A549 (cell line): ENCODE measurements at regions not wholly inside any gene's neighbourhood (a gene's known extent, or its start where the extent isn't known, plus 50 kb on each side); places are given as distances from the start of the nearest gene placed in this dataset.

Source experiments
- CTCF ChIP-seq: fragments of >200 bp; sonication (Bioruptor Twin); formaldehyde crosslinking; IDR thresholded peaks from 3 replicates; pipeline ENCODE4 v1.5.1; 2016
- EHMT2 ChIP-seq: fragments of 200-600 bp; sonication (generic); IDR thresholded peaks from 2 replicates; pipeline ENCODE4 v1.6.1; 2016; ENCODE audit warnings: antibody characterized with exemption, low read depth, mild to moderate bottlenecking, moderate library complexity
- EP300 ChIP-seq, 2 experiments: fragments of >200 bp; sonication (Bioruptor Twin); formaldehyde crosslinking; IDR thresholded peaks; 2 replicates in 1 of 2; 3 replicates in 1 of 2; pipeline ENCODE4 v1.6.1; 2016 to 2017
- MAZ ChIP-seq: fragments of 150-350 bp; IDR thresholded peaks from 2 replicates; pipeline ENCODE4 v1.6.1; 2014; ENCODE audit warnings: antibody characterized with exemption, low read depth, low read length, borderline replicate concordance
- MYC ChIP-seq: IDR thresholded peaks from 2 replicates; pipeline ENCODE4 v1.6.1; 2012; ENCODE audit warnings: mild to moderate bottlenecking, inconsistent platforms, low read length, improper control_type of control experiment, borderline replicate concordance
- NPAS2 ChIP-seq: fragments of 250-450 bp; sonication (Bioruptor Pico); IDR thresholded peaks from 2 replicates; pipeline ENCODE4 v1.8.0; 2022; ENCODE audit warnings: mild to moderate bottlenecking, moderate library complexity, borderline replicate concordance
- PBX3 ChIP-seq: IDR thresholded peaks from 2 replicates; pipeline ENCODE4 v1.6.1; 2012
- POLR2A ChIP-seq: IDR thresholded peaks from 2 replicates; pipeline ENCODE4 v1.6.1; 2012; ENCODE audit warnings: mild to moderate bottlenecking, low read length
- POLR2AphosphoS2 ChIP-seq: conservative IDR thresholded peaks from 2 replicates; pipeline ENCODE4 v1.6.1; 2012; ENCODE audit warnings: low read length, improper control_type of control experiment, inconsistent platforms
- RAD21 ChIP-seq, 2 experiments: fragments of >200 bp in 1 of 2; sonication (Bioruptor Twin) in 1 of 2; formaldehyde crosslinking in 1 of 2; IDR thresholded peaks in 1 of 2; conservative IDR thresholded peaks in 1 of 2; 2 replicates in 1 of 2; 3 replicates in 1 of 2; pipeline ENCODE4 v1.6.1; 2012 to 2018; ENCODE audit warnings: inconsistent platforms in 1 of 2
- REST ChIP-seq: fragments of 200-600 bp; sonication (generic); IDR thresholded peaks from 2 replicates; pipeline ENCODE4 v1.6.1; 2016; ENCODE audit warnings: antibody characterized with exemption, mild to moderate bottlenecking, moderate library complexity
- RNF2 ChIP-seq: fragments of 200-600 bp; sonication (generic); IDR thresholded peaks from 2 replicates; pipeline ENCODE4 v1.6.1; 2016; ENCODE audit warnings: low read depth, mild to moderate bottlenecking, antibody characterized with exemption, moderate library complexity, borderline replicate concordance
- SMC3 ChIP-seq: fragments of >200 bp; sonication (Bioruptor Twin); formaldehyde crosslinking; IDR thresholded peaks from 3 replicates; pipeline ENCODE4 v1.6.1; 2018; ENCODE audit warnings: inconsistent platforms

GRCh38 chr11:23875176-23875850 lies 621.5 kb upstream of the LUZP2 start:
- TF ChIP-seq CTCF = no peak
- no peak for TF ChIP-seq NPAS2 (CRISPR knock-in tag)
- TF ChIP-seq MAZ = no peak
- TF ChIP-seq EHMT2 = no peak
- TF ChIP-seq MYC = no peak
- no peak for TF ChIP-seq RAD21 (conservative IDR thresholded peaks at IDR 0.05 in 1 of 2, IDR thresholded peaks at IDR 0.05 in 1 of 2)
- TF ChIP-seq SMC3 = no peak
- no peak for TF ChIP-seq EP300 (IDR thresholded peaks at IDR 0.05)
- TF ChIP-seq POLR2A = no peak
- no peak for TF ChIP-seq REST
- no peak for TF ChIP-seq POLR2AphosphoS2
- TF ChIP-seq PBX3 = no peak
- no peak for TF ChIP-seq RNF2
